Gastroesophageal sphincter (tissue), 3 donors: ENCODE measurements at regions not wholly inside any gene's neighbourhood (a gene's known extent, or its start where the extent isn't known, plus 50 kb on each side); places are given as distances from the start of the nearest gene placed in this dataset.

ENCODE experiments used
- POLR2AphosphoS5 ChIP-seq: sonication (generic); formaldehyde crosslinking; IDR thresholded peaks from one replicate; pipeline ENCODE4 v1.6.1; 2017; ENCODE audit warnings: antibody characterized with exemption
- TF ChIP-seq, protein P1 (sequence below), 4 experiments: fragments of 200-600 bp in 2 of 4; fragments of 450-650 bp in 2 of 4; sonication (generic) in 1 of 4; IDR thresholded peaks; one replicate each; pipeline ENCODE4 v1.5.1; 2017 to 2019; ENCODE audit warnings: antibody characterized with exemption in 4 of 4, mild to moderate bottlenecking in 2 of 4, moderate library complexity in 2 of 4

DNA sequence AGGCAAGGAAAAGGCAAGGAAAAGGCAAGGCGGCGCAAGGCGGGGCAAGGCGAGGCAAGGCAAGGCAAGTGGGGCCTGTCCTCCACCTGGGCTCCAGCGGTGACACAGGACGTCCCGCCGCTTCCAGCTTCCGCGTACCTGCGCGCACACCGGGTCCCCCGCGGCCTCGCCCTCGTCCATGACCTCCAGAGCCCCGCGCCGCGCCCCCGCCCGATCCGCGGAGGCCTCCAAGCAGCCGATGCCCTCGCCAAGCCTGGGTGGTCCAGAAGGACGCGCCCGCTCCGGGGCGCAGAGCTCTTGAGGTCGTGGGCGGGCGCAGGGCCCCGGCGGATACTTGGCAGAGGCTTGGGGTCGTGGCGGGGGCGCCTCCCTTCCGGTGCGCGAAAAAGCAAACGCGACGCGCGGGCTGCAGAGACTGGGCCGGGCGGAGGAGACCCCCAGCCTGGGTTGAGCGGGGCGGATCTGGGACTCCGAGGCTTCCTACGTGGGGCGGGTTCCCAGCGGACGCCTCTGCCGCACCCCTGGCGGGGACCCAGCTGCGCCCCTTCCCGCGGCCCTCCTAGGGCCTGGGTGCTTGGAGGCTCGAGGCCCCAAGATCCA lies 60.8 kb upstream of the EIF5 start:
- TF ChIP-seq, protein P1, sequence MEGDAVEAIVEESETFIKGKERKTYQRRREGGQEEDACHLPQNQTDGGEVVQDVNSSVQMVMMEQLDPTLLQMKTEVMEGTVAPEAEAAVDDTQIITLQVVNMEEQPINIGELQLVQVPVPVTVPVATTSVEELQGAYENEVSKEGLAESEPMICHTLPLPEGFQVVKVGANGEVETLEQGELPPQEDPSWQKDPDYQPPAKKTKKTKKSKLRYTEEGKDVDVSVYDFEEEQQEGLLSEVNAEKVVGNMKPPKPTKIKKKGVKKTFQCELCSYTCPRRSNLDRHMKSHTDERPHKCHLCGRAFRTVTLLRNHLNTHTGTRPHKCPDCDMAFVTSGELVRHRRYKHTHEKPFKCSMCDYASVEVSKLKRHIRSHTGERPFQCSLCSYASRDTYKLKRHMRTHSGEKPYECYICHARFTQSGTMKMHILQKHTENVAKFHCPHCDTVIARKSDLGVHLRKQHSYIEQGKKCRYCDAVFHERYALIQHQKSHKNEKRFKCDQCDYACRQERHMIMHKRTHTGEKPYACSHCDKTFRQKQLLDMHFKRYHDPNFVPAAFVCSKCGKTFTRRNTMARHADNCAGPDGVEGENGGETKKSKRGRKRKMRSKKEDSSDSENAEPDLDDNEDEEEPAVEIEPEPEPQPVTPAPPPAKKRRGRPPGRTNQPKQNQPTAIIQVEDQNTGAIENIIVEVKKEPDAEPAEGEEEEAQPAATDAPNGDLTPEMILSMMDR (IDR thresholded peaks at IDR 0.05): no peak
- TF ChIP-seq POLR2AphosphoS5: no peak
